ENCODE measurements at regions not wholly inside any gene's neighbourhood (a gene's known extent, or its start where the extent isn't known, plus 50 kb on each side); places are given as distances from the start of the nearest gene placed in this dataset.
A peak's percentile ranks its signal among the peaks of the same experiment; 100 is the strongest.

DNA sequence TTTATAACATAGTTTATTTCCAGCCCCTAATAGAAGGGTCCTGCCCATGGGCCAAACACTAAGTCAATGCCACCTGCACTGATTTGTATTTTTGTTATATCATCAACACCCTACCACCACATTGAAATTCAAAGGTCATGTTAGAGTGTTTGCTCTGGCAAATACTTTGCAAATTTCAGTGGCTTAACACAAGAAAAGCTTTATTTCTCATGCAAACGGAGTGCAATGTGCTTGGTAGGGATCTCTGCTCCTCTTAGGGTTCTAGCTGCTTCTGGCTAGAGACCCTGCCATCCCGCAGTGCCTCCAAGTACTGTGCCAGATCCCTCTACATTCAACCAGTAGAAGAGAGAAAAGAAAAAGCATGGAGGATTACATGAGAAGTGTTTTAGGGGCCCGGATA, 230.8 kb upstream of the TET2 start:
- Histone ChIP-seq H3K4me2 (replicated peaks; ENCODE audit: extremely low read depth, low read length, poor library complexity, severe bottlenecking) (no peak overlapping the region), H2AFZ (ENCODE audit: insufficient read depth, low read depth, low read length, poor library complexity, severe bottlenecking) (peak overlapping the region; percentile 31), H3K79me2 (ENCODE audit: insufficient read depth, low read length) (no peaks in the 10 kb centered on the region), H3K36me3 (replicated peaks in 1 of 2; ENCODE audit: control insufficient read depth in 1 of 2, insufficient read depth in 2 of 2, low read length in 2 of 2) (no peaks in the 10 kb centered on the region), H3K4me1 (ENCODE audit: control insufficient read depth in 1 of 2, insufficient read depth in 2 of 2, low read length in 2 of 2) (no peaks in the 10 kb centered on the region), H3K9me3 (replicated peaks in 1 of 2; ENCODE audit: control insufficient read depth in 1 of 2, insufficient read depth in 1 of 2, low read length in 2 of 2) (no peaks in the 10 kb centered on the region), H4K20me1 (ENCODE audit: insufficient read depth, low read length) (no peaks in the 10 kb centered on the region), H3K9ac (ENCODE audit: insufficient read depth, low read length, poor library complexity, severe bottlenecking) (no peak overlapping the region), H3K4me3 (replicated peaks in 1 of 3; ENCODE audit: low read depth in 2 of 3, low read length in 3 of 3) (no peak overlapping the region), H3K27ac (ENCODE audit: low read depth in 1 of 2, low read length in 2 of 2) (no peak overlapping the region), H3K27me3 (ENCODE audit: control insufficient read depth in 2 of 2, insufficient read depth in 2 of 2, low read length in 2 of 2) (no peaks in the 10 kb centered on the region)
- Mint-ChIP-seq H3K27me3 (ENCODE audit: low read depth in 3 of 3) (peaks cover 0 to 1% (median 0%) of the 10 kb centered on the region in 3 donors), H3K4me1 (peaks cover 3% of the 10 kb centered on the region), H3K36me3 (no peaks in the 10 kb centered on the region), H3K4me3 (no peak overlapping the region), H3K9me3 (peaks cover 0 to 5% (median 3%) of the 10 kb centered on the region in 7 donors), H3K27ac (peak overlapping the region in 1 of 7 donors; percentile 70)
- DNase-seq: no peak
- intact Hi-C loops (cut with micrococcal nuclease): no loop called here
- no CpG with 5 or more reads among the region's 3 CpGs for WGBS (ENCODE audit: insufficient coverage)
- TF ChIP-seq, protein P1, sequence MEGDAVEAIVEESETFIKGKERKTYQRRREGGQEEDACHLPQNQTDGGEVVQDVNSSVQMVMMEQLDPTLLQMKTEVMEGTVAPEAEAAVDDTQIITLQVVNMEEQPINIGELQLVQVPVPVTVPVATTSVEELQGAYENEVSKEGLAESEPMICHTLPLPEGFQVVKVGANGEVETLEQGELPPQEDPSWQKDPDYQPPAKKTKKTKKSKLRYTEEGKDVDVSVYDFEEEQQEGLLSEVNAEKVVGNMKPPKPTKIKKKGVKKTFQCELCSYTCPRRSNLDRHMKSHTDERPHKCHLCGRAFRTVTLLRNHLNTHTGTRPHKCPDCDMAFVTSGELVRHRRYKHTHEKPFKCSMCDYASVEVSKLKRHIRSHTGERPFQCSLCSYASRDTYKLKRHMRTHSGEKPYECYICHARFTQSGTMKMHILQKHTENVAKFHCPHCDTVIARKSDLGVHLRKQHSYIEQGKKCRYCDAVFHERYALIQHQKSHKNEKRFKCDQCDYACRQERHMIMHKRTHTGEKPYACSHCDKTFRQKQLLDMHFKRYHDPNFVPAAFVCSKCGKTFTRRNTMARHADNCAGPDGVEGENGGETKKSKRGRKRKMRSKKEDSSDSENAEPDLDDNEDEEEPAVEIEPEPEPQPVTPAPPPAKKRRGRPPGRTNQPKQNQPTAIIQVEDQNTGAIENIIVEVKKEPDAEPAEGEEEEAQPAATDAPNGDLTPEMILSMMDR (IDR thresholded peaks at IDR 0.05): no peak

DNA sequence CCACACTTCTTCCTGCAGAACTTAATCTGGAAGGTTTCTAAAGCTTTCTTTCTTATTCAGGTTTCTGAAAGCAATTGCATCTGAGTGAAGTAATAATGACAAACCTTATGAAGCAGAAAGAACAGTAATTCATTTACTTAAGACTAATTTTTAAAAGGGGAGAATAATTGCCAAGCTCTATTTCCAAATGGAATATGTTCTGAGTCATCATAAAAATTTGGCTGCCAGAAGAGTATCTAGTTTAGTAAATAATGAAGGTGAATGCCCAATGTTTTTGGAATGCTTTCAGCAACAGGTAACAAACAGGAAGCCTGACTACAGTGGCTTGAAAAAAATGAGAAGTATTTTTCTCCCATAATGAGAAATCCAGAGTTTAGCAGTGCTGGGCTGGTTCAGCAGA, 227.3 kb upstream of the TET2 start:
- H3K9me3 Mint-ChIP-seq: peaks cover 0 to 3% (median 0%) of the 10 kb centered on the region in 7 donors
- H3K36me3 ChIP-seq (replicated peaks in 1 of 2; ENCODE audit: control insufficient read depth in 1 of 2, insufficient read depth in 2 of 2, low read length in 2 of 2): no peaks in the 10 kb centered on the region
- no peaks in the 10 kb centered on the region for H3K36me3 Mint-ChIP-seq
- H3K79me2 ChIP-seq (ENCODE audit: insufficient read depth, low read length): no peaks in the 10 kb centered on the region
- no peaks in the 10 kb centered on the region for H3K4me1 ChIP-seq (ENCODE audit: control insufficient read depth in 1 of 2, insufficient read depth in 2 of 2, low read length in 2 of 2)
- H4K20me1 ChIP-seq (ENCODE audit: insufficient read depth, low read length): no peaks in the 10 kb centered on the region
- intact Hi-C loops (cut with micrococcal nuclease): no loop called here
- no peak for DNase-seq
- H3K27ac ChIP-seq (ENCODE audit: low read depth in 1 of 2, low read length in 2 of 2): no peak overlapping the region
- H3K9me3 ChIP-seq (replicated peaks in 1 of 2; ENCODE audit: control insufficient read depth in 1 of 2, insufficient read depth in 1 of 2, low read length in 2 of 2): no peaks in the 10 kb centered on the region
- H3K27ac Mint-ChIP-seq: no peak overlapping the region
- H3K4me2 ChIP-seq (replicated peaks; ENCODE audit: extremely low read depth, low read length, poor library complexity, severe bottlenecking): no peak overlapping the region
- H3K9ac ChIP-seq (ENCODE audit: insufficient read depth, low read length, poor library complexity, severe bottlenecking): no peak overlapping the region
- TF ChIP-seq, protein P1 (IDR thresholded peaks at IDR 0.05): no peak
- peaks cover 3% of the 10 kb centered on the region for H3K4me1 Mint-ChIP-seq
- no peak overlapping the region for H2AFZ ChIP-seq (ENCODE audit: insufficient read depth, low read depth, low read length, poor library complexity, severe bottlenecking)
- peaks cover 0 to 1% (median 0%) of the 10 kb centered on the region in 3 donors for H3K27me3 Mint-ChIP-seq (ENCODE audit: low read depth in 3 of 3)
- no peaks in the 10 kb centered on the region for H3K27me3 ChIP-seq (ENCODE audit: control insufficient read depth in 2 of 2, insufficient read depth in 2 of 2, low read length in 2 of 2)
- H3K4me3 ChIP-seq (replicated peaks in 1 of 3; ENCODE audit: low read depth in 2 of 3, low read length in 3 of 3): no peak overlapping the region
- no peak overlapping the region for H3K4me3 Mint-ChIP-seq
